IPS-15b (cell line): ENCODE measurements at regions not wholly inside any gene's neighbourhood (a gene's known extent, or its start where the extent isn't known, plus 50 kb on each side); places are given as distances from the start of the nearest gene placed in this dataset.

Experiments
- H3K27me3 ChIP-seq: one replicate; pipeline ENCODE4 v1.6.1; 2013; ENCODE audit warnings: low read length; ENCODE audit not compliant: control insufficient read depth, insufficient read depth
- H3K36me3 ChIP-seq: one replicate; pipeline ENCODE4 v1.6.1; 2013; ENCODE audit warnings: low read length; ENCODE audit not compliant: control insufficient read depth, insufficient read depth
- H3K4me1 ChIP-seq: one replicate; pipeline ENCODE4 v1.6.1; 2013; ENCODE audit warnings: mild to moderate bottlenecking, low read length; ENCODE audit not compliant: control insufficient read depth, insufficient read depth
- H3K4me3 ChIP-seq: one replicate; pipeline ENCODE4 v1.5.1; 2013; ENCODE audit warnings: low read depth, low read length
- H3K9ac ChIP-seq: one replicate; pipeline ENCODE4 v1.6.1; 2013; ENCODE audit warnings: low read depth, mild to moderate bottlenecking, low read length
- H3K9me3 ChIP-seq: one replicate; pipeline ENCODE4 v1.6.1; 2013; ENCODE audit warnings: mild to moderate bottlenecking, low read length; ENCODE audit not compliant: control insufficient read depth, insufficient read depth

DNA sequence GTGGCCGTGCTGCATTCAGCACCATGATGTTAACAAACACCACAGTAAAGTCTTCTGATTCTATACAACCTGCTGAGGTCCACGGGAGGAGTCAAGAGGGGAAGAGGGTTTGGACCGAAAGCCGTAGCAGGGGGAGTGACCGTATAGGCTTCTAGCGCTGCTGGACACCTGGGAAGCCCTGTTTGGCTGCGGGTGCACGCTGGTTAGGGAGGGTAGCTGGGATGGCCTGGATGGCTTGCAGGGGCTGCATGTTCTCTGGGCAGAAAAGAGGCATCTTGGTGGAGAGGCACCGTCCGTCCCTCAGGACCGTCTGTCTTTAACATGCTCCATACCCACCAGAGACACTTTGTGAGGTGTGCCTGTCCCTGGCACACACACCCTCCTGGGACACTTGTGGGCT is 251.0 kb upstream of the IRX1 start:
- Histone ChIP-seq H3K36me3 (no peaks in the 10 kb centered on the region), H3K27me3 (no peaks in the 10 kb centered on the region), H3K4me1 (no peaks in the 10 kb centered on the region), H3K9ac (no peak overlapping the region), H3K9me3 (no peaks in the 10 kb centered on the region), H3K4me3 (no peak overlapping the region)

DNA sequence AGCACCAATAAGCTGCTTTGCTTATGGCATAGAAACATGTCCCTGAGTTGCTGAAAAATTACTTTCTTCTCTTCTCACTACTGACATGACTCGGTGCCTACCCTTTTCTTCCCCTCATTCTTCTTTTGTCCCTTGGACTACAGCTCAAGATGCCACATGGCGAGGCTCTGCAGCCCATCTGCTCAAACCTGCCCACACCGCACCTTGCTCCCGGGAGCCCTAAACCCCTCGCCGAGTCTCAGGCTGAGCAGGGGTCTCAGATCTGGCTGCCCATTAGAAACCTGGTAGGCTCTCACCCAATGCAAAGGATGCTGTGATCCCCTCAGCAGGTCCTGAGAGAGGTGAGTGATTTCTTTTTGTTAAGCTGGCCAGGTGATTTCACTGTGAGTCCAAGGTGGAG is 251.7 kb upstream of the IRX1 start:
- no peaks in the 10 kb centered on the region for H3K27me3 ChIP-seq
- H3K36me3 ChIP-seq, result no peaks in the 10 kb centered on the region
- no peak overlapping the region for H3K9ac ChIP-seq
- no peak overlapping the region for H3K4me3 ChIP-seq
- no peaks in the 10 kb centered on the region for H3K9me3 ChIP-seq
- H3K4me1 ChIP-seq, result no peaks in the 10 kb centered on the region

DNA sequence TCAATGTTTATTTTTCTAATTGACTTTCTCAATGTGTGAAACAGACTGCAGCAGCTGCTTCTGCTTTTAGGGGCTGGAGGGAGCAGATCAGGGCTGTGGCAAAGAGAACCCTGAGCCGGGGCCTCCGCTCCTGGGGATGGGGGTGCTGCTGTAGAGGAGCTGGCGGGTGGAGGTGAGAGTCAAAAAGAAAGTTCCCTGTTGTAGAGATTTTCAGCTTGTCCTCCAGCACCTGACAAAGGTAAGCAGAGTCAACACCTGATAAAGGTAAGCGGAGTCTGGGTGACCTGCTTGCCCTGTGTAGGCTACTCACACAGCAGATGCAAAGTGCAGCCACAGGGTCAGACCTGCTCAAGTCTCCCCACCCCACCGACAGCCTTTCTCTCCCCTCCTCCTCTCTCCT is 252.4 kb upstream of the IRX1 start:
- Histone ChIP-seq H3K4me3 (no peak overlapping the region), H3K9ac (no peak overlapping the region), H3K27me3 (no peaks in the 10 kb centered on the region), H3K4me1 (no peaks in the 10 kb centered on the region), H3K9me3 (no peaks in the 10 kb centered on the region), H3K36me3 (no peaks in the 10 kb centered on the region)

DNA sequence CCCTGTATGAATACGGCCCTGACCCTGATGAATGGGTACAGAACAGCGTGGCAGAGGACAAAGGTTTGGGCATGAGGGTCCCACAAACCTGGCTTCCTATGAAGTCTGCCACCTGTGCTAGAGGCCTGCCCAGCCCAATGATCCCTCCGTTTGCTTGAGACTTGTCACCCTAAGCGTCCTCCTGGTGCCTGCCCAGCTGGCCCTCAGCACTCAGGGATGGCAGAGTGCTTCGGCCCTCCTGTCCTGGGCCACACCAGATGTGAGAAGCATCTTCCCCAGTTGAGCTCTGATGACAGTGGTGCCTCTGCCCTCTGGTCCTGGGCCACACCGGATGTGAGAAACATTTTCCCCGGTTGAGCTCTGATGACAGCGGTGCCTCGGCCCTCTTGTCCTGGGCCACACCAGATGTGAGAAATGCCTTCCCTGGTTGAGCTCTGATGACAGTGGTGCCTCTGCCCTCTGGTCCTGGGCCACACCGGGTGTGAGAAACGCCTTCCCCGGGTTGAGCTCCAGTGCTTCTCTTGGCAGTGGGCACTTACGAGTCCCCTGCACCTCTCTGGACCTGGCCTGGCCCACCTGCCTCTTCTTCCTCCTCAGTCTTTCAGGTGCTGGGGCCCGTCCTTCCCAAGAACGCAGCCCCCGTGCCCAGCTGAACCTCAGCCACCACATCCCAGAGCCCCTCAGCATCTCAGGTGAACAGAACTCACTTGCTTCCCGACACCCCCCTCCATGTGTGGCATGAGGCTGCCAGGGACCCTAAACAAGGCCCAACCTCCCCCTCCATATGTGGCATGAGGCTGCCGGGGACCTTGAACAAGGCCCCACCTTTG is 253.1 kb upstream of the IRX1 start:
- H3K9me3 ChIP-seq, result no peaks in the 10 kb centered on the region
- no peaks in the 10 kb centered on the region for H3K36me3 ChIP-seq
- H3K9ac ChIP-seq, result no peak overlapping the region
- H3K27me3 ChIP-seq, result no peaks in the 10 kb centered on the region
- no peaks in the 10 kb centered on the region for H3K4me1 ChIP-seq
- no peak overlapping the region for H3K4me3 ChIP-seq

- H3K4me1 ChIP-seq, result no peaks in the 10 kb centered on the region
- no peaks in the 10 kb centered on the region for H3K36me3 ChIP-seq
- H3K27me3 ChIP-seq, result no peaks in the 10 kb centered on the region
- H3K4me3 ChIP-seq, result no peak overlapping the region
- no peaks in the 10 kb centered on the region for H3K9me3 ChIP-seq
- no peak overlapping the region for H3K9ac ChIP-seq
Observed at GRCh38 chr5:3341446-3342240, 254.0 kb upstream of the IRX1 start.

- no peak overlapping the region for H3K4me3 ChIP-seq
- H3K9ac ChIP-seq, result no peak overlapping the region
- no peaks in the 10 kb centered on the region for H3K4me1 ChIP-seq
- H3K9me3 ChIP-seq, result no peaks in the 10 kb centered on the region
- H3K27me3 ChIP-seq, result no peaks in the 10 kb centered on the region
- no peaks in the 10 kb centered on the region for H3K36me3 ChIP-seq
Observed at GRCh38 chr5:3340471-3340870, 255.2 kb upstream of the IRX1 start.

DNA sequence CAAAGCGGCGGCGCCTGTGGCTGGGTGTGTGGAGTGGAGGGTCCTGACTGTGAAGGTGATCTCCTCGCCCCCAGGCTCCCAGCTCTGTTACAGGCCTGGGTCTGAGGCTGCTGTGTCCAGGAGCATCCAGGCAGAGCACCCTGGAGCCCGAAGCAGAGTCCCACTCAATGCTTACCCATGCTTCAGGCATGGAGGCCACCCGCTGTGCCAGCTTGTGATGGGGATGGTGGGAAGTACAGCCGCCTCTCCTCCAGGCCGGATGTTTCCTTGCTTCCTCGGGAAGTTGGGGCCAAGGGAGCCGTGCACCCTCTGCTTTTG is 255.9 kb upstream of the IRX1 start:
- Histone ChIP-seq H3K4me3 (no peak overlapping the region), H3K27me3 (no peaks in the 10 kb centered on the region), H3K9ac (no peak overlapping the region), H3K4me1 (no peaks in the 10 kb centered on the region), H3K9me3 (no peaks in the 10 kb centered on the region), H3K36me3 (no peaks in the 10 kb centered on the region)

DNA sequence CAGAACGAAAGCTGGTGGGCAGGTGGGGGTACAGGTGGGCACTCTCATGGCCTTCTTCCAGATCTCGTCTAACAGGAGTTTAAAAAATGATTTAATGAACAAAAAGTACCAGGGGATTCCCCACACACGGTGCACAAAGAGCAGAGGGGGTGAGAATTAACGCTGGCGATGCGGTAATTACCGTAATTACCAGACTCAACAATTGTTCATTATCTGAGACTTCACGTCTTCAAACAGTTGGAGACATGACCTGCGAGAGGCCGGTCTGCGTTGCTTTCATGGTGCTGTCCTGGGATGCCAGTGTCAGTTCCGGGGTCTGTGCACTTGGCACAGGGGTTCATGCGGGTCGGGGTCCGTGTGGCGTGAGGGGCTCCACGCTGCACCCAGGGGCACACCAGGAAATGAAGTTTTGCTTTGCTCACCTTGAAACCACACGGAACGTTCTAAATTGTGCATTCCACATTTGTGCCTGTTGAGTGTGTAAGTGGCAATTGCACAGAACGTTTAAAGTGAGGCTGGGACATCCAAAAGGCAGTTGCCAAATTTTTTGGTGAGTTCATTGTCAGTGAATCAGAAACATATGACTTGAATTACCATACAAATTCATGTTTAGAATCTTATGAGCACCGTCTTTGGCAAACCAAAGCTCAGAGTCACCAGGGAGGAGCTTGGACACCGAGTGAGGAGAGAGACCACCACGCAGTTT is 256.4 kb upstream of the IRX1 start:
- Histone ChIP-seq H3K36me3 (no peaks in the 10 kb centered on the region), H3K9ac (no peak overlapping the region), H3K4me3 (no peak overlapping the region), H3K9me3 (no peaks in the 10 kb centered on the region), H3K27me3 (no peaks in the 10 kb centered on the region), H3K4me1 (no peaks in the 10 kb centered on the region)

DNA sequence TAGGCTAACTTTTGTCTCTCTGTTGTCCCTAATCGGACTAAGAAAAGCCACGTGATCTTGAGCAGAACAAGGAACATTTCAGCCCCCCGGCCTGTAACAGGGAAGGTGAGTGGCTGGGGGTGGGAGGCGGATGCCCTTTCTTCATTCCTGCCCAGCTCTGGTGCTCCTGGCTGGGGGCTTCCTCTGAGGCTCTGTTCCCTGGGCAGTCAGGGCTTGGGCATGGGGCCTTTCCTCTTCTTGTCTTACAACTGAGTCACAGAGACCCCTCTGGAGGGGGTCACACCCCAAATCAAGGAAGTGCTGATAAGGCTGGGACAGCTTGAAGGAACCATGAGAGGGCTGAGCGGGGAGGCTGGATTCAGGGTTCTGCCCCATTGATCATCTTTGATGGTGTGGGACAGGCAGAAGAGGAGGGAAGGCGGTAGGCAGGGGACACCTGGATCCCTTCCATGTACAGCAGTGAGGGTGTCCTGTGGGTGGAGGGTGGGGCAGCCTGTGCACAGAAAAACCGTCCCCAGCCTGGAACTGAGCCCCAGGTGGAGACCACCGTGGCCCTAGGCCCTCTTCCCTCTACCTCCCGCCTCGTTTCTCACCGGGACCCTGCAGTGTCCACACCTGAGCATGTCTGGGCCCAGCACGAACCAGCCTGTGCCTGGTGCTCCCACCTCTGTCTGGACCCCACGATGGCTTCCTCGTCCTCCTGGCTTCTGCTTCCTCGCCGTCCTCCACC is 257.7 kb upstream of the IRX1 start:
- H3K4me3 ChIP-seq, result no peak overlapping the region
- H3K36me3 ChIP-seq, result no peaks in the 10 kb centered on the region
- no peak overlapping the region for H3K9ac ChIP-seq
- H3K9me3 ChIP-seq, result no peaks in the 10 kb centered on the region
- H3K4me1 ChIP-seq, result no peaks in the 10 kb centered on the region
- H3K27me3 ChIP-seq, result no peaks in the 10 kb centered on the region

DNA sequence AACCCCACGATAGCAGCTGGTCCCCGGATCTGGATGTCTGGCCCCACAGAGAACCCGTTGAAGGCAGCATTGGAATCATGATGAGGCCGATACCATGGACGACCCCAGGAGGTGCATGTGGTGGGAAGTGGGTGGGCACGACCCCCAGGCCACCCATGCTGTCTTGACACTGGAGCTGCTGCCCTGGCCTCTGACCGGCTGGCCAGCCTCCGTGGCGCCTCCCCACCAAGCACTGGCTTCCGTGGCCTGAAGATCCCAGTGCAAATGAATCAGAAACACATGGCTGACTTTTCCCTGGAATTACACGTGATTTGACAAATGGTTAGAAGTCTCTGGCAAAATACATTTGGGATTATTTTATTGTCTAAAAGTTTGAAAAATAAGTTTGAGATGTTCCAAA is 259.0 kb upstream of the IRX1 start:
- Histone ChIP-seq H3K9me3 (no peaks in the 10 kb centered on the region), H3K36me3 (no peaks in the 10 kb centered on the region), H3K9ac (no peak overlapping the region), H3K4me1 (no peaks in the 10 kb centered on the region), H3K27me3 (no peaks in the 10 kb centered on the region), H3K4me3 (no peak overlapping the region)

GRCh38 chr5:3335301-3335700 is 260.3 kb upstream of the IRX1 start:
- Histone ChIP-seq H3K9me3 (no peaks in the 10 kb centered on the region), H3K4me1 (no peaks in the 10 kb centered on the region), H3K27me3 (no peaks in the 10 kb centered on the region), H3K4me3 (no peak overlapping the region), H3K36me3 (no peaks in the 10 kb centered on the region), H3K9ac (no peak overlapping the region)
